GM18508 (cell line): ENCODE measurements at regions not wholly inside any gene's neighbourhood (a gene's known extent, or its start where the extent isn't known, plus 50 kb on each side); places are given as distances from the start of the nearest gene placed in this dataset.

ENCODE experiments used
- ATAC-seq: cut with Tn5 transposase; IDR thresholded peaks from one replicate; pipeline ENCODE4 v1.9.1; 2021; ENCODE audit warnings: moderate number of reproducible peaks; ENCODE audit not compliant: insufficient read depth, unreplicated experiment

- ATAC-seq = no peak
These were observed 254.3 kb upstream of the PRR20A start for GRCh38 chr13:56886398-56886797.

- ATAC-seq = no peak
These were observed 252.3 kb upstream of the PRR20A start for GRCh38 chr13:56888455-56888854.

GRCh38 chr13:56893843-56894242 lies 246.9 kb upstream of the PRR20A start:
- ATAC-seq = no peak

- no peak for ATAC-seq
These were observed 240.0 kb upstream of the PRR20A start for GRCh38 chr13:56900549-56901279.

GRCh38 chr13:56902276-56902675 lies 238.4 kb upstream of the PRR20A start:
- ATAC-seq = no peak

GRCh38 chr13:56903710-56904282 lies 236.9 kb upstream of the PRR20A start:
- no peak for ATAC-seq

GRCh38 chr13:56906909-56907308 lies 233.8 kb upstream of the PRR20A start:
- ATAC-seq = no peak

- ATAC-seq = no peak
These were observed 233.0 kb upstream of the PRR20A start for GRCh38 chr13:56907766-56908165.

GRCh38 chr13:56909896-56910600 lies 230.7 kb upstream of the PRR20A start:
- ATAC-seq = no peak

GRCh38 chr13:56917966-56918365 lies 222.8 kb upstream of the PRR20A start:
- no peak for ATAC-seq

GRCh38 chr13:56923626-56924140 lies 217.0 kb upstream of the PRR20A start:
- ATAC-seq = no peak

- no peak for ATAC-seq
These were observed 216.3 kb upstream of the PRR20A start for GRCh38 chr13:56924401-56924800.

- ATAC-seq = no peak
These were observed 208.6 kb upstream of the PRR20A start for GRCh38 chr13:56932104-56932503.

GRCh38 chr13:56953965-56954364 lies 186.8 kb upstream of the PRR20A start:
- ATAC-seq = no peak

GRCh38 chr13:56975647-56976046 lies 165.1 kb upstream of the PRR20A start:
- no peak for ATAC-seq

- ATAC-seq = no peak
These were observed 159.9 kb upstream of the PRR20A start for GRCh38 chr13:56980856-56981255.

- no peak for ATAC-seq
These were observed 154.6 kb upstream of the PRR20A start for GRCh38 chr13:56986121-56986520.

- ATAC-seq = no peak
These were observed 152.2 kb upstream of the PRR20A start for GRCh38 chr13:56988543-56988942.

GRCh38 chr13:57003682-57004081 lies 137.0 kb upstream of the PRR20A start:
- ATAC-seq = no peak

GRCh38 chr13:57017357-57017756 lies 123.4 kb upstream of the PRR20A start:
- ATAC-seq = no peak

- no peak for ATAC-seq
These were observed 121.8 kb upstream of the PRR20A start for GRCh38 chr13:57018915-57019314.
